Psoas muscle (tissue), 7 donors: ENCODE measurements at regions not wholly inside any gene's neighbourhood (a gene's known extent, or its start where the extent isn't known, plus 50 kb on each side); places are given as distances from the start of the nearest gene placed in this dataset.

Experiments used
- ATAC-seq, 4 donors: fragments of 200-7000 bp; cut with Tn5 transposase; one replicate each; pipeline ENCODE4 v1.9.1; 2020; ENCODE audit warnings: moderate library complexity in 3 of 4, mild to moderate bottlenecking in 2 of 4
- DNase-seq, 2 donors: peaks; one replicate each; pipeline ENCODE4 v3.0.0-alpha.2; 2020
- H3K27ac ChIP-seq: fragments of 200-600 bp; one replicate; pipeline ENCODE4 v1.8.0; 2022
- H3K27me3 ChIP-seq, 3 donors: fragments of 200-600 bp in 1 of 3; one replicate each; pipeline versions ENCODE4 v1.6.1 to v1.8.0; 2013 to 2022; ENCODE audit warnings: low read length in 2 of 3, mild to moderate bottlenecking in 2 of 3, moderate library complexity in 1 of 3; ENCODE audit not compliant: insufficient read depth in 3 of 3
- H3K36me3 ChIP-seq, 2 donors: fragments of 200-600 bp in 1 of 2; one replicate each; pipeline versions ENCODE4 v1.6.1 to v1.8.0; 2013 to 2022; ENCODE audit warnings: low read depth in 1 of 2, mild to moderate bottlenecking in 1 of 2, moderate library complexity in 1 of 2; ENCODE audit not compliant: insufficient read depth in 1 of 2
- H3K4me1 ChIP-seq: fragments of 200-600 bp; one replicate; pipeline ENCODE4 v1.8.0; 2022
- H3K4me3 ChIP-seq: fragments of 200-600 bp; one replicate; pipeline ENCODE4 v1.8.0; 2022; ENCODE audit warnings: mild to moderate bottlenecking
- H3K9me3 ChIP-seq: fragments of 200-600 bp; one replicate; pipeline ENCODE4 v1.8.0; 2022
- CTCF ChIP-seq: fragments of 200-600 bp; IDR thresholded peaks from one replicate; pipeline ENCODE4 v1.8.0; 2022; ENCODE audit warnings: antibody characterized with exemption
- WGBS, 3 donors: extraction: QIAGEN DNeasy Blood & Tissue Kit; methylation state at CpG; one replicate each; pipeline versions ENCODE4 v1.1.6 to v1.1.7; 2013; 5-methylcytosine and 5-hydroxymethylcytosine counted together
- intact Hi-C, 2 donors: fragments of 100-400 bp; cut with DNase I; formaldehyde crosslinking; loops; one replicate each; pipeline versions ENCODE4 v1.11.0 to v1.14.2; 2022
- donor health status: healthy with polysubstance abuse.
- donor health status: DM: no; HTN: no; CAD: no; lungs with moderate emphysema.
- donor health status: Bipolar disorder and iron deficiency.
- donor health status: healthy.
- donor health status: DM: yes; HTN: yes; CAD: no.
- donor health status: DM: no; HTN: no; CAD: no.
- donor health status: DM: yes; HTN: yes; CAD: no.

GRCh38 chr1:95309031-95309471 lies 75.0 kb downstream of the RWDD3 start:
- TF ChIP-seq CTCF, result peak; percentile 54
- DNase-seq (no peak), ATAC-seq (peak in 1 of 4 donors; percentile 60)
- H3K9me3 ChIP-seq, result no peaks in the 10 kb centered on the region
- intact Hi-C loops, result no loop called here
- no peaks in the 10 kb centered on the region for H3K27me3 ChIP-seq
- H3K4me3 ChIP-seq, result no peak overlapping the region
- H3K27ac ChIP-seq, result no peak overlapping the region
- no peaks in the 10 kb centered on the region for H3K4me1 ChIP-seq
- H3K36me3 ChIP-seq, result no peaks in the 10 kb centered on the region
- WGBS, 3 donors, result 48 to 58% (median 55%) methylated on average over 2 of the region's 2 CpGs

- Histone ChIP-seq H3K4me3 (no peak overlapping the region), H3K27me3 (no peaks in the 10 kb centered on the region), H3K4me1 (no peaks in the 10 kb centered on the region), H3K27ac (no peak overlapping the region), H3K36me3 (no peaks in the 10 kb centered on the region), H3K9me3 (no peaks in the 10 kb centered on the region)
- WGBS, 3 donors, result 15 to 32% (median 19%) methylated on average over 7 of the region's 7 CpGs
- intact Hi-C loops, result no loop called here
- no peak for DNase-seq
- no peak for TF ChIP-seq CTCF
- ATAC-seq, result no peak
These were observed 77.0 kb downstream of the RWDD3 start for GRCh38 chr1:95311014-95311413.

DNA sequence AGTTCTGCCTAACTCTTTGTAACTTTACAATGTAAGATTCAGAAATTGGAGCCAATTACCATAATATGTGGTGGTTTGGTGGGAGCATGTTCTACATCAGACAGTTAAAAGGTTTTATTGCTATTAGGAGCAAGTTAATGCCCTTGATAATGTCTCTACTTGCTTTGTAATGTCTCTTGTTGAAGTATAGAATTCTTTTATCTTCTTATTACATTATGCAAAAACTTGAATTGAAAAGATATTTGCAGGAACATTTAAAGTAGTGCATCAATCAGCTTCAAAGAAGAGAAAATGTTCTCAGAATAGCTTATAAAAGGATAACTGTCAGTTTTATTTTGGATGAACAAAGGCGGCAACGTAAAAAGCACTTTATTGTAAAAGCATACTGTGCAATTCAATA lies 77.8 kb downstream of the RWDD3 start:
- Histone ChIP-seq H3K27me3 (no peaks in the 10 kb centered on the region), H3K4me1 (no peaks in the 10 kb centered on the region), H3K27ac (no peak overlapping the region), H3K36me3 (no peaks in the 10 kb centered on the region), H3K9me3 (no peaks in the 10 kb centered on the region), H3K4me3 (no peak overlapping the region)
- DNase-seq (no peak), ATAC-seq (no peak)
- WGBS, 3 donors, result 95 to 97% (median 95%) methylated on average over 2 of the region's 2 CpGs
- intact Hi-C loops, result no loop called here
- TF ChIP-seq CTCF, result no peak

DNA sequence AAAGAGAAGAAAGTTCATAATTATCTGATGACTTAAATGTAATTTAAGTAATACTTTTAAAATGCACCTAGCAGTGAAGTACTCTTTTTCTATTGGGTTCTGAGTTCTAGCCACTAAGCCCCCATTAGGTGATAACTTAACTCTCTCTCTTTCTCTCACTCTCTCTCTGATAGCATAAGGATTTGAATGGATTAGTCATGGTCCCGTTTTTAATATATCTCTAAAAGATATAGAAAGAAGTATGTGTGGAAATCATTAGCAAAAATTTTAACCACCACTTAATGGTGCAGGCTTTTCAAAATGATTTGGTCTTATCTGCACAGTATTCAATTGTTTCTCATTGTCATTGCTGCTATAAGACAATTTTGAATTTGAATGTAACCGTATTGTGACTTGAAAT lies 78.2 kb downstream of the RWDD3 start:
- intact Hi-C loops, result no loop called here

More for the DNA sequence above, 78.2 kb downstream of the RWDD3 start:
- H3K27me3 ChIP-seq, result no peaks in the 10 kb centered on the region
- H3K4me1 ChIP-seq, result no peaks in the 10 kb centered on the region
- no peak for TF ChIP-seq CTCF
- no peaks in the 10 kb centered on the region for H3K9me3 ChIP-seq
- ATAC-seq (no peak), DNase-seq (no peak)
- no peaks in the 10 kb centered on the region for H3K36me3 ChIP-seq
- H3K4me3 ChIP-seq, result no peak overlapping the region
- 52 to 68% (median 61%) methylated on average over 2 of the region's 2 CpGs for WGBS, 3 donors
- no peak overlapping the region for H3K27ac ChIP-seq
